ENCODE measurements at regions not wholly inside any gene's neighbourhood (a gene's known extent, or its start where the extent isn't known, plus 50 kb on each side); places are given as distances from the start of the nearest gene placed in this dataset.

- H3K4me1 ChIP-seq (ENCODE audit: low read depth) = no peaks in the 10 kb centered on the region
- no peak overlapping the region for H3K4me3 ChIP-seq
- TF ChIP-seq CTCF (IDR thresholded peaks at IDR 0.05) = no peak
- intact Hi-C loops (cut with DNase I, micrococcal nuclease) = no loop called here
- DNase-seq (no peak), ATAC-seq (no peak)
- H3K36me3 ChIP-seq (ENCODE audit: low read depth) = no peaks in the 10 kb centered on the region
- H3K9me3 ChIP-seq = no peaks in the 10 kb centered on the region
Measured at GRCh38 chr7:51786284-51786683, 469.7 kb upstream of the COBL start.

- intact Hi-C loops (cut with DNase I, micrococcal nuclease) = no loop called here
- no peak for ATAC-seq
Measured at GRCh38 chr7:51785876-51786275, 469.3 kb upstream of the COBL start.

GRCh38 chr7:51785171-51785570, 468.6 kb upstream of the COBL start:
- ATAC-seq (no peak), DNase-seq (no peak)
- no peak overlapping the region for H3K4me3 ChIP-seq
- TF ChIP-seq CTCF (IDR thresholded peaks at IDR 0.05) = no peak
- no peaks in the 10 kb centered on the region for H3K9me3 ChIP-seq
- no peaks in the 10 kb centered on the region for H3K4me1 ChIP-seq (ENCODE audit: low read depth)
- H3K36me3 ChIP-seq (ENCODE audit: low read depth) = no peaks in the 10 kb centered on the region
- intact Hi-C loops (cut with DNase I, micrococcal nuclease) = no loop called here

More at GRCh38 chr7:51785876-51786275, 469.3 kb upstream of the COBL start:
- H3K4me3 ChIP-seq = no peak overlapping the region
- no peak for TF ChIP-seq CTCF (IDR thresholded peaks at IDR 0.05)
- no peak for DNase-seq
- H3K36me3 ChIP-seq (ENCODE audit: low read depth) = no peaks in the 10 kb centered on the region
- no peaks in the 10 kb centered on the region for H3K9me3 ChIP-seq
- no peaks in the 10 kb centered on the region for H3K4me1 ChIP-seq (ENCODE audit: low read depth)

- TF ChIP-seq CTCF (IDR thresholded peaks at IDR 0.05) = no peak
- Histone ChIP-seq H3K4me3 (no peak overlapping the region), H3K4me1 (ENCODE audit: low read depth) (no peaks in the 10 kb centered on the region), H3K9me3 (no peaks in the 10 kb centered on the region), H3K36me3 (ENCODE audit: low read depth) (no peaks in the 10 kb centered on the region)
- ATAC-seq = no peak
- DNase-seq = no peak
- intact Hi-C loops (cut with DNase I, micrococcal nuclease) = no loop called here
Measured at GRCh38 chr7:51783241-51783640, 466.6 kb upstream of the COBL start.

- no peak for DNase-seq
- intact Hi-C loops (cut with DNase I, micrococcal nuclease) = no loop called here
- no peaks in the 10 kb centered on the region for H3K4me1 ChIP-seq (ENCODE audit: low read depth)
- no peak for TF ChIP-seq CTCF (IDR thresholded peaks at IDR 0.05)
- no peaks in the 10 kb centered on the region for H3K9me3 ChIP-seq
- ATAC-seq = no peak
- no peak overlapping the region for H3K4me3 ChIP-seq
- no peaks in the 10 kb centered on the region for H3K36me3 ChIP-seq (ENCODE audit: low read depth)
Measured at GRCh38 chr7:51778121-51778520, 461.5 kb upstream of the COBL start.

GRCh38 chr7:51774178-51774577, 457.6 kb upstream of the COBL start:
- ATAC-seq (no peak), DNase-seq (no peak)
- H3K9me3 ChIP-seq = no peaks in the 10 kb centered on the region
- intact Hi-C loops (cut with DNase I, micrococcal nuclease) = no loop called here
- H3K4me1 ChIP-seq (ENCODE audit: low read depth) = no peaks in the 10 kb centered on the region
- TF ChIP-seq CTCF (IDR thresholded peaks at IDR 0.05) = no peak
- no peak overlapping the region for H3K4me3 ChIP-seq
- no peaks in the 10 kb centered on the region for H3K36me3 ChIP-seq (ENCODE audit: low read depth)
